SK-N-MC (cell line): ENCODE measurements at regions not wholly inside any gene's neighbourhood (a gene's known extent, or its start where the extent isn't known, plus 50 kb on each side); places are given as distances from the start of the nearest gene placed in this dataset.

Experiments
- EZH2 ChIP-seq: fragments of 200-600 bp; sonication (generic); IDR thresholded peaks from one replicate; pipeline ENCODE4 v1.6.1; 2017; ENCODE audit warnings: antibody characterized with exemption
- FOXP2 ChIP-seq: optimal IDR thresholded peaks from 2 replicates; pipeline ENCODE3; 2011; ENCODE audit warnings: mild to moderate bottlenecking, moderate library complexity; ENCODE audit not compliant: insufficient read depth; ENCODE audit errors: extremely low read length, control extremely low read depth
- POLR2AphosphoS5 ChIP-seq: IDR thresholded peaks from 2 replicates; pipeline ENCODE4 v1.6.1; 2012; ENCODE audit warnings: mild to moderate bottlenecking, low read depth, low read length, borderline replicate concordance

DNA sequence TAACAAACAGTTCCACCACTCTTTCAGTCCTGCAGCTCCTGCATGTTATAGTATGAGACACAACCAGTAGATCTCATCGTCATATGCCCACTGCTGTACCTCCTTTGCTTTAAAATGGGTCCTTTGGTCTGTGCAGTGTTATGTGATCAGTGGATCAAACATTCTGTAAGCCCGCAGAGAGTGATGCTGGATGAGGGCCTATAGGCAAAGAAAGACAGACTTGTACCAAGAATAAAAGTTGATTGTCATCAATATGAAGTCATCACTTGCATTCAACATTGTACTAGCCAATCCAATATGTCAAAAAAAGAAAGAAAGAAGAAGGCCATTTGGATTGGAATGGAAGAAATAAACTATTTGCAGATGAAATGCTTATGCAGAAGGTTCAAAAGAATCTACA is 79.8 kb upstream of the PHYHIPL start:
- TF ChIP-seq POLR2AphosphoS5 (no peak), EZH2 (no peak), FOXP2 (no peak)
